Lower leg skin (tissue), 3 donors: ENCODE measurements at regions not wholly inside any gene's neighbourhood (a gene's known extent, or its start where the extent isn't known, plus 50 kb on each side); places are given as distances from the start of the nearest gene placed in this dataset.

Experiments used
- CTCF ChIP-seq, 3 donors: fragments of 450-650 bp; IDR thresholded peaks; one replicate each; pipeline ENCODE4 v1.5.1; 2016; ENCODE audit warnings: antibody characterized with exemption in 3 of 3, mild to moderate bottlenecking in 3 of 3, moderate library complexity in 2 of 3
- POLR2A ChIP-seq, 2 donors: fragments of 450-650 bp; IDR thresholded peaks; one replicate each; pipeline ENCODE4 v1.6.1; 2016 to 2017; ENCODE audit warnings: antibody characterized with exemption in 2 of 2, mild to moderate bottlenecking in 1 of 2, moderate library complexity in 1 of 2

- TF ChIP-seq POLR2A (IDR thresholded peaks at IDR 0.05): no peak
- no peak for TF ChIP-seq CTCF (IDR thresholded peaks at IDR 0.05)
Measured at GRCh38 chr13:47638627-47639026, 362.4 kb downstream of the SUCLA2 start.
